WERI-Rb-1 (cell line): ENCODE measurements at regions not wholly inside any gene's neighbourhood (a gene's known extent, or its start where the extent isn't known, plus 50 kb on each side); places are given as distances from the start of the nearest gene placed in this dataset.
"Not testable (repeated sequence)": the region's sequence is repeated elsewhere in the genome, so short reads cannot be mapped to it uniquely, and the experiment has no call there.

Source experiments
- DNase-seq: peaks from one replicate; pipeline ENCODE4 v3.0.0-alpha.2; 2020
- H3K27ac ChIP-seq: fragments of 250-450 bp; sonication (Bioruptor Pico); 2 replicates; pipeline ENCODE4 v1.5.1; 2020; ENCODE audit warnings: mild to moderate bottlenecking, moderate library complexity
- H3K27me3 ChIP-seq: fragments of 250-450 bp; sonication (Bioruptor Pico); 2 replicates; pipeline ENCODE4 v1.5.1; 2021; ENCODE audit warnings: mild to moderate bottlenecking, low read depth, moderate library complexity; ENCODE audit not compliant: insufficient read depth, severe bottlenecking
- H3K36me3 ChIP-seq: fragments of 250-450 bp; sonication (Bioruptor Pico); 2 replicates; pipeline ENCODE4 v1.5.1; 2020; ENCODE audit warnings: mild to moderate bottlenecking, moderate library complexity
- H3K4me3 ChIP-seq: 2 replicates; pipeline ENCODE4 v1.5.1; 2011; ENCODE audit warnings: low read depth, mild to moderate bottlenecking, control low read depth, low read length
- H3K9me3 ChIP-seq: fragments of 250-450 bp; sonication (Bioruptor Pico); 2 replicates; pipeline ENCODE4 v1.5.1; 2021; ENCODE audit warnings: mild to moderate bottlenecking, moderate library complexity; ENCODE audit not compliant: severe bottlenecking
- TF ChIP-seq, protein P1 (sequence below): IDR thresholded peaks from 2 replicates; pipeline ENCODE4 v1.5.1; 2011; ENCODE audit warnings: low read depth, mild to moderate bottlenecking, control low read depth, inconsistent platforms, low read length

DNA sequence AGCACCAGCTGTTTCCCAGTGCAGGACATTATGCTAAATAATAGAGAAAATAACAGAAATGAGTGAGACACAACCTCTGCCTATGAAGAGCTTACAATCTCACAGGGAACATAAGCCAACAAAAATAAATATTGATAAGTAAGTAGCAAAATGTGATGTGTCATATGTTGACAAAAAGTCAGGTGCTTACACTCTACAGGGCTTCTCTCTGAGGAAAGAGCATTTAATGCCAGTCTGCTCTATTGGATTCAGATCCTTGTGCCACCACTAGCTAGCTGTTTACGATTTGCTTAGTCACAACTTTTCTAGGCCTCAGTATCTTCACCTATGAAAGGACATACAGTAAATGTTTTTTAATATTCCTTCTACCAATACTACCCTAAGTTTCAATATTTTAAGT lies 500.9 kb upstream of the NAALADL2 start:
- Histone ChIP-seq H3K27me3 (no peaks in the 10 kb centered on the region), H3K36me3 (no peaks in the 10 kb centered on the region), H3K9me3 (no peaks in the 10 kb centered on the region), H3K4me3 (no peak overlapping the region), H3K27ac (no peak overlapping the region)
- TF ChIP-seq, protein P1, sequence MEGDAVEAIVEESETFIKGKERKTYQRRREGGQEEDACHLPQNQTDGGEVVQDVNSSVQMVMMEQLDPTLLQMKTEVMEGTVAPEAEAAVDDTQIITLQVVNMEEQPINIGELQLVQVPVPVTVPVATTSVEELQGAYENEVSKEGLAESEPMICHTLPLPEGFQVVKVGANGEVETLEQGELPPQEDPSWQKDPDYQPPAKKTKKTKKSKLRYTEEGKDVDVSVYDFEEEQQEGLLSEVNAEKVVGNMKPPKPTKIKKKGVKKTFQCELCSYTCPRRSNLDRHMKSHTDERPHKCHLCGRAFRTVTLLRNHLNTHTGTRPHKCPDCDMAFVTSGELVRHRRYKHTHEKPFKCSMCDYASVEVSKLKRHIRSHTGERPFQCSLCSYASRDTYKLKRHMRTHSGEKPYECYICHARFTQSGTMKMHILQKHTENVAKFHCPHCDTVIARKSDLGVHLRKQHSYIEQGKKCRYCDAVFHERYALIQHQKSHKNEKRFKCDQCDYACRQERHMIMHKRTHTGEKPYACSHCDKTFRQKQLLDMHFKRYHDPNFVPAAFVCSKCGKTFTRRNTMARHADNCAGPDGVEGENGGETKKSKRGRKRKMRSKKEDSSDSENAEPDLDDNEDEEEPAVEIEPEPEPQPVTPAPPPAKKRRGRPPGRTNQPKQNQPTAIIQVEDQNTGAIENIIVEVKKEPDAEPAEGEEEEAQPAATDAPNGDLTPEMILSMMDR, result no peak
- no peak for DNase-seq

DNA sequence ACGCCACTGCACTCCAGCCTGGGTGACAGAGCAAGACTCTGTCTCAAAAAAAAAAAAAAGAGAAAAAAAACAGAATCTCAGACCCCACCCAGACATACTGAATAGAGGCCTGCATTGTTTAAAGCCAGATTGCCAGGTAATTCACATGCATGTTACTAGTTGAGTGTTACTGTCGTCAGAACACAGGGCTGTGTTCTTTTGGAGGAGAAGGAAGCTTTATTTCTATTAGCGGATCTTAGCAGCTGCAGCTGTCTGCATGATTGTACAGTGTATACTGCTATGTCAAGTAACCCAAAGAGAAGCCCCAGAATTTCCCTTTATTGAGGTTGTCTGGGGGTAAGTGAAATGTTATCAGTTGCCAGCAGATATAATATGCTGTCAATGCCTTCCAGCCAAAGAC lies 496.6 kb upstream of the NAALADL2 start:
- TF ChIP-seq, protein P1, result no peak
- Histone ChIP-seq H3K27ac (no peak overlapping the region), H3K36me3 (no peaks in the 10 kb centered on the region), H3K9me3 (no peaks in the 10 kb centered on the region), H3K4me3 (no peak overlapping the region), H3K27me3 (no peaks in the 10 kb centered on the region)
- DNase-seq, result no peak

- Histone ChIP-seq H3K4me3 (no peak overlapping the region), H3K9me3 (no peaks in the 10 kb centered on the region), H3K27me3 (no peaks in the 10 kb centered on the region), H3K36me3 (no peaks in the 10 kb centered on the region), H3K27ac (no peak overlapping the region)
- TF ChIP-seq, protein P1, result no peak
- DNase-seq, result no peak
Measured at GRCh38 chr3:174363256-174363655, 495.9 kb upstream of the NAALADL2 start.

DNA sequence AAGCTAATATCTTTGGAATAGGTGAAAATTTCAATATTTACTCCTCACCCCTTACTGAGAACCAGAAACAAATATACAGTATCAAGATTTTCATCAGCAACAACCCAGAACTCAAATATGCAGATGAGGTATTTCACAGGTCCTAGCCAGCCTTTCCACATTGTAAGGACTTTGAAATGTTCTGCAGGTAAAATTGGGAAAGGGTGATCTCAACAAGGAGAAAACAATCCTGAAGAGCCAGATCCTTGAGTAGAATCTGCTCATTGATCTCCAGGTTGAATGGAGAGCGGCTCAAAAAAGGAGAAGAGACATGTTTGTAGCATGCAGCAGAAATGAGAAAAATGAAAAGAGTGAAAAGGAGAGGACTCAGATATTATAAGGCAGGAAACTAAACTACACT lies 493.3 kb upstream of the NAALADL2 start:
- DNase-seq, result no peak
- no peaks in the 10 kb centered on the region for H3K27me3 ChIP-seq
- TF ChIP-seq, protein P1, result no peak
- no peak overlapping the region for H3K4me3 ChIP-seq
- H3K27ac ChIP-seq, result no peak overlapping the region
- H3K9me3 ChIP-seq, result no peaks in the 10 kb centered on the region
- no peaks in the 10 kb centered on the region for H3K36me3 ChIP-seq

- not testable (repeated sequence) for DNase-seq, H3K36me3 ChIP-seq, H3K9me3 ChIP-seq, H3K27ac ChIP-seq, H3K4me3 ChIP-seq, H3K27me3 ChIP-seq
Measured at GRCh38 chr3:174366904-174367303, 492.2 kb upstream of the NAALADL2 start.

- DNase-seq, result no peak
- TF ChIP-seq, protein P1, result no peak
- H3K9me3 ChIP-seq, result no peaks in the 10 kb centered on the region
Measured at GRCh38 chr3:174376346-174376745, 482.8 kb upstream of the NAALADL2 start.

More at GRCh38 chr3:174376346-174376745, 482.8 kb upstream of the NAALADL2 start:
- no peaks in the 10 kb centered on the region for H3K27me3 ChIP-seq
- no peak overlapping the region for H3K4me3 ChIP-seq
- no peaks in the 10 kb centered on the region for H3K36me3 ChIP-seq
- H3K27ac ChIP-seq, result no peak overlapping the region
